Spleen (tissue), 11 donors: ENCODE measurements at regions not wholly inside any gene's neighbourhood (a gene's known extent, or its start where the extent isn't known, plus 50 kb on each side); places are given as distances from the start of the nearest gene placed in this dataset.
A peak's percentile ranks its signal among the peaks of the same experiment; 100 is the strongest.

Experiments used
- DNase-seq: peaks from one replicate; pipeline ENCODE4 v3.0.0-alpha.2; 2020
- H3K27ac ChIP-seq, 8 donors: fragments of 200-600 bp; sonication (generic) in 7 of 8; 1 replicate in 4 of 8; 2 replicates in 4 of 8; pipeline versions ENCODE4 v1.5.0 to v1.8.0; 2016 to 2021; ENCODE audit warnings: inconsistent platforms in 4 of 8, mild to moderate bottlenecking in 4 of 8, moderate library complexity in 1 of 8
- H3K27me3 ChIP-seq, 7 donors: fragments of 200-600 bp; sonication (generic) in 6 of 7; replicated peaks in 1 of 7; 1 replicate in 4 of 7; 2 replicates in 3 of 7; pipeline versions ENCODE4 v1.5.0 to v1.8.0; 2016 to 2021; ENCODE audit warnings: inconsistent platforms in 3 of 7, mild to moderate bottlenecking in 1 of 7
- H3K36me3 ChIP-seq, 6 donors: fragments of 200-600 bp; sonication (generic) in 5 of 6; 1 replicate in 4 of 6; 2 replicates in 2 of 6; pipeline versions ENCODE4 v1.5.0 to v1.8.0; 2016 to 2021; ENCODE audit warnings: inconsistent platforms in 2 of 6
- H3K4me1 ChIP-seq, 6 donors: fragments of 200-600 bp; sonication (generic) in 5 of 6; 1 replicate in 3 of 6; 2 replicates in 3 of 6; pipeline versions ENCODE4 v1.5.0 to v1.8.0; 2016 to 2021; ENCODE audit warnings: inconsistent platforms in 3 of 6
- H3K4me3 ChIP-seq, 8 donors: fragments of 200-600 bp; sonication (generic) in 7 of 8; 1 replicate in 4 of 8; 2 replicates in 4 of 8; pipeline versions ENCODE4 v1.5.0 to v1.8.0; 2016 to 2021; ENCODE audit warnings: inconsistent platforms in 4 of 8, mild to moderate bottlenecking in 4 of 8, moderate library complexity in 2 of 8
- H3K9me3 ChIP-seq, 8 donors: fragments of 200-600 bp; sonication (generic) in 7 of 8; 1 replicate in 4 of 8; 2 replicates in 4 of 8; pipeline versions ENCODE4 v1.5.0 to v1.8.0; 2016 to 2021; ENCODE audit warnings: inconsistent platforms in 4 of 8
- CTCF ChIP-seq, 11 experiments: fragments of 200-600 bp in 7 of 11; fragments of 450-650 bp in 4 of 11; sonication (generic) in 4 of 11; IDR thresholded peaks in 8 of 11; conservative IDR thresholded peaks in 3 of 11; 1 replicate in 7 of 11; 2 replicates in 4 of 11; pipeline versions ENCODE4 v1.4.0 to v1.8.0; 2016 to 2021; ENCODE audit warnings: antibody characterized with exemption in 11 of 11, inconsistent platforms in 4 of 11, mild to moderate bottlenecking in 1 of 11
- POLR2A ChIP-seq, 3 donors: fragments of 450-650 bp; IDR thresholded peaks; one replicate each; pipeline ENCODE4 v1.5.1; 2017; ENCODE audit warnings: antibody characterized with exemption in 3 of 3, mild to moderate bottlenecking in 1 of 3
- POLR2AphosphoS5 ChIP-seq, 3 donors: sonication (generic); formaldehyde crosslinking; IDR thresholded peaks; one replicate each; pipeline ENCODE4 v1.5.1; 2017; ENCODE audit warnings: antibody characterized with exemption in 3 of 3
- WGBS, 5 donors: extraction: QIAGEN DNeasy Blood & Tissue Kit in 3 of 5; methylation state at CpG; one replicate each; pipeline versions ENCODE4 v1.1.5 to v1.1.7; 2013 to 2018; 5-methylcytosine and 5-hydroxymethylcytosine counted together
- intact Hi-C: fragments of 100-400 bp; cut with DNase I; formaldehyde crosslinking; loops from one replicate; pipeline ENCODE4 v1.15.0; 2023; ENCODE audit warnings: low total_unique reads
- donor health status: healthy with polysubstance abuse.
- donor health status: DM: no; HTN: no; CAD: no; lungs with moderate emphysema.
- donor health status: DM: no; HTN: no; CAD: no.
- donor health status: Bipolar disorder and iron deficiency.
- donor health status: healthy.
- donor health status: DM: no; HTN: no; CAD: no.
- donor health status: DM: yes; HTN: yes; CAD: no.

- H3K4me3 ChIP-seq, result no peak overlapping the region
- 63 to 80% (median 72%) methylated on average over 3 of the region's 3 CpGs for WGBS, 5 donors
- no peak for TF ChIP-seq CTCF (IDR thresholded peaks at IDR 0.05 in 8 of 11, conservative IDR thresholded peaks at IDR 0.05 in 3 of 11)
- H3K9me3 ChIP-seq, result no peaks in the 10 kb centered on the region
- intact Hi-C loops, result no loop called here
- H3K4me1 ChIP-seq, result peaks cover 0 to 6% (median 0%) of the 10 kb centered on the region in 6 donors
- H3K27ac ChIP-seq, result peak overlapping the region in 1 of 8 donors; percentile 25
- H3K27me3 ChIP-seq, result peaks cover 0 to 16% (median 0%) of the 10 kb centered on the region in 7 donors
- DNase-seq, result no peak
- no peaks in the 10 kb centered on the region for H3K36me3 ChIP-seq
Measured at GRCh38 chr14:51430633-51431032, 190.6 kb downstream of the TMX1 start.

DNA sequence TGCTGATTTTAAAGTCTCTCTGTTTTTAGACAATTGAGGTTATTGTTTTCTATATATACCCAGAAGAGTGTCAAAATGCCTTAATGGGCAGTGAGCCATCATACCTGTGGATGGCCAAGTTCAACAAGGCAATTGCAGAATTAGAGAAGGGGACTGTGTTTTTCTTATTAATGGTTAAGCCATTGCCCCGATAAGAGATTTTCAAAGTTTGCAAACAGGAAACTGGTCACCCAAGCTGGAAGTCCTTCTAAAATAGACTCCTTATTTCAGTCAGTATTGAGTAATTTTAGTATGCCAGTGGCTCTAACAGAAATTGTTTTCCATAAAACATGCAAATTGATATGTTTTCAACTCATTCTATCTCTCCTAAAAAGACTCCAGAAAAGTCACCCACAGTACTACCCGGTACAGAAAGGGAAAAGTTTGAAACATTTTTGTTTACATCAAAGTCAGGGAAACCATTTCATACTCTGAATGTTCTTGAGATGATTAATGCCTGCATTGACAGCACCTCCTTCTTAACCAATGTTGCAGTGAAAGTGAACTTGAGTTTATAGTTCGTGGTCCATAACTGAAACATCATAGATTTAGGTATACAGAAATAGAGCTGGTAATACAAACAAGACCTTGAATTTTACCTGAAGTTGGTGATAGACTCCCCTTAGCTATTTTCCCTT is 191.1 kb downstream of the TMX1 start:
- Histone ChIP-seq H3K36me3 (no peaks in the 10 kb centered on the region), H3K9me3 (no peaks in the 10 kb centered on the region), H3K4me1 (peaks cover 0 to 6% (median 0%) of the 10 kb centered on the region in 6 donors), H3K27ac (peak overlapping the region in 1 of 8 donors; percentile 25), H3K4me3 (no peak overlapping the region), H3K27me3 (peaks cover 0 to 15% (median 0%) of the 10 kb centered on the region in 7 donors)
- intact Hi-C loops, result no loop called here
- WGBS, 5 donors, result 35 to 50% (median 43%) methylated on average over 3 of the region's 3 CpGs
- no peak for DNase-seq
- TF ChIP-seq POLR2AphosphoS5 (IDR thresholded peaks at IDR 0.05), result no peak

DNA sequence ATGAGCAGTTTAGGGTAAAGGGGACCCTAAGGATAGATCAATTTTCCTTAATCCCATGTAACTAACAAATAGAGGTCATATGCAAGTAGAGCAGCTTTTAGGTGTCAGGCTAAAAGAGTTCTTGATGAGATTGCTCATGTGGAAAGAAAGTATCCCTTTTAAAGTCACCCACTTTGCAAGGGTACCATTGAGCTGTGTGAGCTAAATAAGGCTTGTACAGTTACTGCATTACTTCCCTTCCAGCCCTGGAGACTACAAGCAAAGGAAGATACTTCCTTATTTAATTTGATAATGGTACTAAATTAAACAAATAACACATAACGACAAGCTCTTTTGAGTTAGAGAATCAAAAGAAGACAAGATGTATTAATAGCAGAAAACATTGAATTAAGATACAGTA is 191.7 kb downstream of the TMX1 start:
- no peak overlapping the region for H3K27ac ChIP-seq
- H3K9me3 ChIP-seq, result no peaks in the 10 kb centered on the region
- TF ChIP-seq POLR2AphosphoS5 (IDR thresholded peaks at IDR 0.05), result no peak
- no peak for TF ChIP-seq CTCF (IDR thresholded peaks at IDR 0.05 in 8 of 11, conservative IDR thresholded peaks at IDR 0.05 in 3 of 11)
- no peak for TF ChIP-seq POLR2A (IDR thresholded peaks at IDR 0.05)
- no peaks in the 10 kb centered on the region for H3K36me3 ChIP-seq
- peaks cover 0 to 12% (median 0%) of the 10 kb centered on the region in 7 donors for H3K27me3 ChIP-seq
- intact Hi-C loops, result no loop called here
- no peak overlapping the region for H3K4me3 ChIP-seq
- H3K4me1 ChIP-seq, result peaks cover 0 to 6% (median 0%) of the 10 kb centered on the region in 6 donors
- WGBS, 5 donors, result 63 to 95% (median 72%) methylated on average over 1 of the region's 1 CpG
- no peak for DNase-seq

DNA sequence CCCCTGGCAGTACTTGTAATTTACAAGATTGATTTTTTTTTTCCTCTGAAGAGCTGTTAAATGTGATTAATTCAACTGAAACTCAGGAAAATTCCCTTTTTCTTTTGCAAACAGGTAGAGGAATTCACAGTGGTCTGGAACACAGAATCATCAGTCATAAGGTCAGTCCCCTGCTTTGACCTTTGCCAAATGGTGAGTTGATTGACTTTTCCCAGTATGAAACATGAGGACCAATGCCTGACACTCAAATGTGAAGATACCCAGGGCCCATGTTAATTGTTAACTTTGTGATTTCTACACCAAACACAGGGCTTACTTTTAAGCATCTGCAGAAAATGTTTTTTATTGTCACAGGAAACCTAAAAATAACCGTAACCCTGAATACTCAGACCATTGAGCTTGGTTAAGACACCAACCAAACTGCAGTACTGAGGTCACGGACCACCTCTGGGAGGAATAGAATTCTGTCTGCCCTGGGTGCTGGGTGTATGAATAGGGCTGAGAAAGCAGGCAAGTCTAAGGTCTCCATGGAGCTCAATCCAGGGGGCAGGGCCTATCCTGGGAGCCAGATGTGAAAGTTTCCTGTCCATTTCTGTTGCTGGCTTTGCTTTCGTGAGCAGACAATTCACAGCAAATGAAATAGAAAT is 192.4 kb downstream of the TMX1 start:
- H3K4me3 ChIP-seq, result no peak overlapping the region
- no peaks in the 10 kb centered on the region for H3K36me3 ChIP-seq
- peaks cover 0 to 11% (median 0%) of the 10 kb centered on the region in 7 donors for H3K27me3 ChIP-seq
- WGBS, 5 donors, result 68 to 86% (median 80%) methylated on average over 3 of the region's 3 CpGs
- H3K9me3 ChIP-seq, result no peaks in the 10 kb centered on the region
- TF ChIP-seq CTCF (IDR thresholded peaks at IDR 0.05 in 8 of 11, conservative IDR thresholded peaks at IDR 0.05 in 3 of 11) (no peak), POLR2AphosphoS5 (IDR thresholded peaks at IDR 0.05) (no peak), POLR2A (IDR thresholded peaks at IDR 0.05) (no peak)
- H3K27ac ChIP-seq, result no peak overlapping the region
- intact Hi-C loops, result no loop called here
- DNase-seq, result no peak
- H3K4me1 ChIP-seq, result peaks cover 0 to 6% (median 0%) of the 10 kb centered on the region in 6 donors
